NB4 (cell line): ENCODE measurements at regions not wholly inside any gene's neighbourhood (a gene's known extent, or its start where the extent isn't known, plus 50 kb on each side); places are given as distances from the start of the nearest gene placed in this dataset.

ENCODE experiments used
- DNase-seq: peaks from one replicate; pipeline ENCODE4 v3.0.0; 2010; ENCODE audit warnings: low read depth
- H3K4me3 ChIP-seq: one replicate; pipeline ENCODE4 v1.5.1; 2011; ENCODE audit warnings: mild to moderate bottlenecking, low read depth, low read length, moderate library complexity
- MYC ChIP-seq: IDR thresholded peaks from 2 replicates; pipeline ENCODE4 v1.6.1; 2011; ENCODE audit warnings: low read depth, low read length
- POLR2A ChIP-seq: IDR thresholded peaks from 2 replicates; pipeline ENCODE4 v1.6.1; 2011; ENCODE audit warnings: mild to moderate bottlenecking; ENCODE audit not compliant: insufficient read length; ENCODE audit errors: extremely low read depth
- TF ChIP-seq, protein P1 (sequence below): IDR thresholded peaks from one replicate; pipeline ENCODE4 v1.5.1; 2012; ENCODE audit warnings: low read depth, low read length
- TF ChIP-seq, protein P2 (sequence below): IDR thresholded peaks from 2 replicates; pipeline ENCODE4 v1.6.1; 2011; ENCODE audit warnings: low read depth, low read length

DNA sequence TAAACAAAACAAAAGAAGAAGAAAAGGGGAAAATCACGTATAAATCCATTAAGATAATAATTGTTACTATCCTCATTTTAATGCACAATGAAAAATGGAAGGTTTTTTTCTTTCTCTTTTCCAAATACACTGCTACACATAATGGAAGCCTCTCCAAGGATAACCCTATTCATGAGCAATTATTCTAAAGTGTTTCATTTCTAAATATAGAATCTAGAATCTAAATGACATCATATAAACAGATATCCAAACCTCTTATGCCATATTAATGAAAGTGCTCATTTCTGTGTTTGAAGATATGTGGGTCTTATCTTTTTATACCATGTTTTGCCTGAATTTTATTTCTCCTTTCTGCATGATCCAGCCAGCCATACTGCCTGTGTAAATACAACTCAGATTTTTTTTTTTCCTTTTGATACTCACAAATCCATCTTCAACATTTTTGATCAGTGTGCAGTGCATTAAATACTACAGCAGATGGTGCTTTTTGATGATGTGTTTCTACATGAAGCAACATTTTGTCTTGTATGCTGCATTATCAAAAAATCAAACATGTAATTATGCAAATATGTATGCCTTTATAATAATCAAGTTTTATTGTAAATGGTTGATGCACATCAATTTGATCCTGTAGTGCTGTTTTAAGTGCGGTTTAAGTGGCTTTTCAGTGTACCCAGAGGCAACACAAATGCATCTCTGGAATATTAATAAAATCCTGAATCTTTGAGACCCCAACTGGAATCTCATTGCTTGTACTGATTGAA lies 625.6 kb upstream of the PTBP2 start:
- TF ChIP-seq POLR2A (no peak), MYC (no peak)
- TF ChIP-seq, protein P1, sequence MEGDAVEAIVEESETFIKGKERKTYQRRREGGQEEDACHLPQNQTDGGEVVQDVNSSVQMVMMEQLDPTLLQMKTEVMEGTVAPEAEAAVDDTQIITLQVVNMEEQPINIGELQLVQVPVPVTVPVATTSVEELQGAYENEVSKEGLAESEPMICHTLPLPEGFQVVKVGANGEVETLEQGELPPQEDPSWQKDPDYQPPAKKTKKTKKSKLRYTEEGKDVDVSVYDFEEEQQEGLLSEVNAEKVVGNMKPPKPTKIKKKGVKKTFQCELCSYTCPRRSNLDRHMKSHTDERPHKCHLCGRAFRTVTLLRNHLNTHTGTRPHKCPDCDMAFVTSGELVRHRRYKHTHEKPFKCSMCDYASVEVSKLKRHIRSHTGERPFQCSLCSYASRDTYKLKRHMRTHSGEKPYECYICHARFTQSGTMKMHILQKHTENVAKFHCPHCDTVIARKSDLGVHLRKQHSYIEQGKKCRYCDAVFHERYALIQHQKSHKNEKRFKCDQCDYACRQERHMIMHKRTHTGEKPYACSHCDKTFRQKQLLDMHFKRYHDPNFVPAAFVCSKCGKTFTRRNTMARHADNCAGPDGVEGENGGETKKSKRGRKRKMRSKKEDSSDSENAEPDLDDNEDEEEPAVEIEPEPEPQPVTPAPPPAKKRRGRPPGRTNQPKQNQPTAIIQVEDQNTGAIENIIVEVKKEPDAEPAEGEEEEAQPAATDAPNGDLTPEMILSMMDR: no peak
- TF ChIP-seq, protein P2, sequence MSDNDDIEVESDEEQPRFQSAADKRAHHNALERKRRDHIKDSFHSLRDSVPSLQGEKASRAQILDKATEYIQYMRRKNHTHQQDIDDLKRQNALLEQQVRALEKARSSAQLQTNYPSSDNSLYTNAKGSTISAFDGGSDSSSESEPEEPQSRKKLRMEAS: no peak
- H3K4me3 ChIP-seq: no peak overlapping the region
- DNase-seq: no peak

DNA sequence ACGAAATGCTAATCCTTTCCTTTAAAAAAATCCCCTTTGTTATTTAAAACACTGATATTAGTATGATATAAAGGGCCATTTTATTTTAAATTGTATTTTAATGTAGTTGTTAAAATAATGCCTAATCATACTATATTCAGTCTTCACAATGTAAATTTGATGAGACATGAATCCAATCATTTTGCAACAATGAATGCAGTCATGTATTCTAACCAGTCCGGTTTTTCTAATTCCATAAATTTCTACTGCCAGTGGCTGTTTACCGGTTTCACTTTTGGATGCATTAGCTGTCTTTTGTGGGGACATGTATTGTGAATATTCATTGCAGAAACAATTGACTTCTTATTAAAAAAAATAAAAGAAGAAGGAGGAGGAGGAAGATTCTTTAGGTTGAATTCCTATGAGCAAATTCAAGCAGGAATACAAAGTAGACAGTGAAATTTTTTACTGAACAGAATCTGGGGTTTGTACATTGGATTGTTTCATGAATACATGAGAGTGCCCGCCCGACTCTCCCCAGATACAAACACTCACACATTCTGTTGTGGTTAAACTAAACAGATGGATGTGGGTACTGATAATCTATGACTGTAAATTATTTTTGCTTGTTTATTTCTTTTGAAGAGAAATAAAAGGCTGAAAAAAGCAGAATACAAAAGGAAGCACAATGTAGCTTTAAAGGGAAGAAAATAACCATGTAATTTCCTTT lies 624.8 kb upstream of the PTBP2 start:
- no peak overlapping the region for H3K4me3 ChIP-seq
- no peak for DNase-seq
- TF ChIP-seq MYC (no peak), POLR2A (no peak)
- TF ChIP-seq, protein P1: no peak
- TF ChIP-seq, protein P2: no peak

DNA sequence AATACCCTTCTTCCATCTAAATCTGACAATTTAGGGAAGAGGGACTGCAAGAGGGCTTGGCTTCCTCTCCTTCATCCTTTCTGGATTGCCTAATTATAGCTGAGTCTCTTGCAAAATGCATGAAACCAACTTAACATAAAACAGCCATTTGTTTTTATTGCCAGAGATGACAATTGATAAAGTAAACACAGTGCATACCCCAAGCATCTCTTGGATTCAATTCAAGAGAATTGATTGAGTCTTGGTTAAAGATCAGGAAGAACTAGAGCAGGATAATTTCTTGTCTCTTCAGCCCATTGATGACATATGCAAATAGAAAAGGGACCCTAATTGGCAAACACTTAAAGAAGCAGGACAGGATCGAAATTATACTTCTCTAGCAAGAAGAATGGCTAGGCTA lies 617.1 kb upstream of the PTBP2 start:
- DNase-seq: no peak
- TF ChIP-seq, protein P1: no peak
- TF ChIP-seq POLR2A (no peak), MYC (no peak)
- TF ChIP-seq, protein P2: no peak
- no peak overlapping the region for H3K4me3 ChIP-seq

DNA sequence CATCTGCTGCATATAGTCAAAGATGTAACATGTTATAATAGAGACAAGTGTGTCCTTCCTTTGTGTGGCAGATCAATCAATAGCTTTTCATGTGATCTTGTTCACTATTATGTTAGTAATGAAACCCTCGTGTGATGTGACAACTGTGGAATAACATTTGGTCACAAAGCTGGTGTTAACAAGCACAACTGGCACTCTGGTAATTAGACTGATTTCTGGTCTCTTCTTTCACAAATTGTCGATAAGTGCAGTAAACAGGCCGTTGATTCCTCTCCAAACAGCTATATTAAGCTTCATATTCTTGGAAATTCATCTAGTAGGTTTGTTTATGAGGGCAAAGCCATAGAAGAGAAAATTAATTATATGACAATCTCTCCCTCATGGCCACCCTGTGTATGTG lies 616.7 kb upstream of the PTBP2 start:
- no peak overlapping the region for H3K4me3 ChIP-seq
- DNase-seq: no peak
- no peak for TF ChIP-seq POLR2A
- TF ChIP-seq, protein P1: no peak
- TF ChIP-seq, protein P2: no peak
- no peak for TF ChIP-seq MYC

DNA sequence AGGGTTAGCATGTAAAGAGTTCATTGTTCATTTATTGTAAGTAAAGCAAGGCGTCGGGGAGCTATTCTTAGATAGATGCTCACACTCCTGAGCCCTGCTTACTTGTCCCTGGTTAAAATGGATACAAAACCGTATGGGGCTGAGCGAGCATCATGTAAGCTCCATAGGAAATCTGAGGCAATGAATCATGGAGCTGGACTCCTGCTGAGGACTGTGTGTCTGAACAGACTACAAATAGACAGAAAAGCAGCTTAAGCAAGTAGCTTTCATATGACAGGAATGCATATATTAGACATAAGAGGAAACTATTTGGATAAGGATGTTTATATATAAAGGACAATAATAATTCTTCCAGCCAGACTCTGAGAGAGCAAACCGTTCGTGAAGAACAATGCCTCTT lies 604.9 kb upstream of the PTBP2 start:
- no peak for DNase-seq
- TF ChIP-seq MYC: no peak
- no peak overlapping the region for H3K4me3 ChIP-seq

DNA sequence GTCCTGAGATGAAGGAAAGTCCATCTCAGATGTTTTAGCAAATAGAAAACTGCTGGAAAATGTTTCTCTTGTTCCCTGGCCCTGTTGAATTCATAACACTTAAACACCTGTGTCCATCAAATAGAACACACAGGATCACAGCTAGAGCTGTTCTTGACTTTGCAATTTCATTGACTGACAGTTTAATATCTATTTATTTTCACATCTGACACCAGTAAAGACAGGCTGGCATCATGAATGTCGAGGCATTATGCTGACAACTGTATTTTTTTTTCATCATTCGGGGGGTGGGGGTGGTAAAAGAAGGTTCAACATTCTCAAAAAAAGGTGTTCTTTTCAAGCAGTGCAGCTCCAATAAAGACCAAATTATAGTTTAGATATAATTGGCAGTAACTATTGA lies 591.2 kb upstream of the PTBP2 start:
- TF ChIP-seq POLR2A (no peak), MYC (no peak)
- TF ChIP-seq, protein P1: no peak
- TF ChIP-seq, protein P2: no peak
- no peak for DNase-seq
- no peak overlapping the region for H3K4me3 ChIP-seq
